SK-N-SH (cell line): ENCODE measurements at regions not wholly inside any gene's neighbourhood (a gene's known extent, or its start where the extent isn't known, plus 50 kb on each side); places are given as distances from the start of the nearest gene placed in this dataset.

ENCODE experiments used
- CTCF ChIA-PET: fragments of 300-600, 350-600 bp; formaldehyde crosslinking; extraction: SDS; loops from one replicate; lab custom pipeline; 2021; lab: Yijun Ruan, JAX
- POLR2A ChIA-PET: fragments of 350-600 bp; sonication (Branson Sonifier 250); formaldehyde crosslinking; extraction: SDS; loops from one replicate; lab custom pipeline; 2020; ENCODE audit warnings: antibody characterized with exemption, inconsistent platforms; lab: Yijun Ruan, JAX
- DNase-seq: peaks from one replicate; pipeline ENCODE4 v3.0.0; 2012
- H2AFZ ChIP-seq: fragments of 200-600 bp; sonication (generic); 2 replicates; pipeline ENCODE4 v1.8.1; 2016; ENCODE audit warnings: antibody characterized with exemption, mild to moderate bottlenecking, low read depth
- H3F3A ChIP-seq: fragments of 200-600 bp; sonication (generic); replicated peaks from 2 replicates; pipeline ENCODE3; 2016; ENCODE audit warnings: antibody characterized with exemption, mild to moderate bottlenecking; ENCODE audit not compliant: insufficient read depth
- H3K27ac ChIP-seq, 2 experiments: fragments of 200-500 bp in 1 of 2; fragments of 200-600 bp in 1 of 2; sonication (Bioruptor generic) in 1 of 2; sonication (generic), shearing (Covaris generic) in 1 of 2; 2 replicates each; pipeline versions ENCODE4 v1.5.1 to v1.6.1; 2014 to 2016; ENCODE audit warnings: low read depth in 2 of 2, inconsistent platforms in 1 of 2, low read length in 1 of 2, mild to moderate bottlenecking in 1 of 2, mixed read lengths in 1 of 2
- H3K27me3 ChIP-seq: fragments of 200-600 bp; sonication (generic), shearing (Covaris generic); 2 replicates; pipeline ENCODE4 v1.6.1; 2016; ENCODE audit warnings: mixed run types; ENCODE audit not compliant: insufficient read depth
- H3K36me3 ChIP-seq, 2 experiments: fragments of 200-500 bp in 1 of 2; fragments of 200-600 bp in 1 of 2; sonication (Bioruptor generic) in 1 of 2; sonication (generic) in 1 of 2; replicated peaks in 1 of 2; 2 replicates each; pipeline versions ENCODE3 to v1.5.1; 2014 to 2016; ENCODE audit warnings: low read length in 1 of 2, mild to moderate bottlenecking in 1 of 2; ENCODE audit not compliant: insufficient read depth in 2 of 2, control insufficient read depth in 1 of 2
- H3K4me1 ChIP-seq, 2 experiments: fragments of 200-500 bp in 1 of 2; fragments of 200-600 bp in 1 of 2; sonication (Bioruptor generic) in 1 of 2; sonication (generic), shearing (Covaris generic) in 1 of 2; 2 replicates each; pipeline versions ENCODE4 v1.5.1 to v1.6.1; 2014 to 2016; ENCODE audit warnings: low read depth in 1 of 2, low read length in 1 of 2, mixed run types in 1 of 2; ENCODE audit not compliant: insufficient read depth in 2 of 2, control insufficient read depth in 1 of 2
- H3K4me2 ChIP-seq: fragments of 200-600 bp; sonication (generic), shearing (Covaris generic); 2 replicates; pipeline ENCODE4 v1.6.1; 2017; ENCODE audit warnings: mixed run types
- H3K4me3 ChIP-seq, 2 experiments: fragments of 200-500 bp in 1 of 2; fragments of 200-600 bp in 1 of 2; sonication (Bioruptor generic) in 1 of 2; sonication (generic), shearing (Covaris generic) in 1 of 2; 2 replicates each; pipeline versions ENCODE4 v1.5.1 to v1.8.1; 2014 to 2016; ENCODE audit warnings: low read depth in 2 of 2, inconsistent platforms in 1 of 2, low read length in 1 of 2, mild to moderate bottlenecking in 1 of 2, mixed read lengths in 1 of 2, moderate library complexity in 1 of 2
- H3K79me2 ChIP-seq: fragments of 200-600 bp; sonication (generic); 2 replicates; pipeline ENCODE4 v1.8.1; 2017; ENCODE audit warnings: mild to moderate bottlenecking; ENCODE audit not compliant: insufficient read depth
- H3K9ac ChIP-seq: fragments of 200-600 bp; sonication (generic); 2 replicates; pipeline ENCODE4 v1.6.1; 2017; ENCODE audit warnings: mixed run types
- H3K9me2 ChIP-seq: fragments of 200-600 bp; sonication (generic); 2 replicates; pipeline ENCODE4 v1.6.1; 2017; ENCODE audit warnings: mixed run types
- H3K9me3 ChIP-seq: fragments of 200-600 bp; sonication (generic); 2 replicates; pipeline ENCODE4 v1.6.1; 2017; ENCODE audit warnings: mixed run types, mild to moderate bottlenecking, moderate library complexity
- H4K20me1 ChIP-seq: fragments of 200-600 bp; sonication (generic); 2 replicates; pipeline ENCODE4 v1.6.1; 2017; ENCODE audit warnings: mild to moderate bottlenecking, mixed run types; ENCODE audit not compliant: insufficient read depth
- EP300 ChIP-seq, 2 experiments: IDR thresholded peaks; 2 replicates each; pipeline versions ENCODE4 v1.4.0 to v1.6.1; 2012; ENCODE audit warnings: borderline replicate concordance in 1 of 2, low read depth in 1 of 2, low read length in 1 of 2
- FOSL2 ChIP-seq: IDR thresholded peaks from 2 replicates; pipeline ENCODE4 v1.4.0; 2012; ENCODE audit warnings: low read depth, mild to moderate bottlenecking, moderate library complexity, borderline replicate concordance
- FOXJ3 ChIP-seq: sonication (generic); formaldehyde crosslinking; IDR thresholded peaks from 2 replicates; pipeline ENCODE4 v1.5.1; 2020; ENCODE audit warnings: mild to moderate bottlenecking, missing genetic modification reagents
- FOXM1 ChIP-seq: IDR thresholded peaks from 2 replicates; pipeline ENCODE4 v1.4.0; 2012; ENCODE audit warnings: low read depth, mild to moderate bottlenecking
- GABPA ChIP-seq: IDR thresholded peaks from 2 replicates; pipeline ENCODE4 v1.4.0; 2012; ENCODE audit warnings: low read depth, mild to moderate bottlenecking
- GATA2 ChIP-seq: sonication (generic); formaldehyde crosslinking; IDR thresholded peaks from 2 replicates; pipeline ENCODE4 v1.5.0; 2020; ENCODE audit warnings: mild to moderate bottlenecking, missing genetic modification reagents
- MEF2A ChIP-seq: IDR thresholded peaks from 2 replicates; pipeline ENCODE4 v1.4.0; 2012; ENCODE audit warnings: low read depth, borderline replicate concordance
- MXI1 ChIP-seq: IDR thresholded peaks from 2 replicates; pipeline ENCODE4 v1.6.1; 2012; ENCODE audit warnings: mild to moderate bottlenecking, low read depth, low read length, improper control_type of control experiment
- NFIC ChIP-seq: IDR thresholded peaks from 2 replicates; pipeline ENCODE4 v1.4.0; 2012; ENCODE audit warnings: borderline replicate concordance
- NRF1 ChIP-seq: IDR thresholded peaks from 2 replicates; pipeline ENCODE4 v1.6.1; 2012; ENCODE audit warnings: low read depth, mild to moderate bottlenecking, low read length
- POLR2AphosphoS5 ChIP-seq: IDR thresholded peaks from 2 replicates; pipeline ENCODE4 v1.6.1; 2012; ENCODE audit warnings: low read depth, low read length
- RCOR1 ChIP-seq: fragments of 150-350 bp; IDR thresholded peaks from 2 replicates; pipeline ENCODE4 v1.6.1; 2017; ENCODE audit warnings: antibody characterized with exemption, low read length
- SIN3A ChIP-seq: IDR thresholded peaks from 2 replicates; pipeline ENCODE4 v1.6.1; 2012; ENCODE audit warnings: low read depth, mild to moderate bottlenecking, low read length, moderate library complexity, borderline replicate concordance
- SMC3 ChIP-seq: IDR thresholded peaks from 2 replicates; pipeline ENCODE4 v1.6.1; 2012; ENCODE audit warnings: low read depth, low read length, improper control_type of control experiment
- TCF12 ChIP-seq: IDR thresholded peaks from 2 replicates; pipeline ENCODE4 v1.4.0; 2012
- TEAD4 ChIP-seq: IDR thresholded peaks from 2 replicates; pipeline ENCODE4 v1.4.0; 2012; ENCODE audit warnings: mild to moderate bottlenecking, borderline replicate concordance; ENCODE audit not compliant: insufficient read depth
- WGBS: methylation state at CpG from one replicate; pipeline ENCODE4 v1.1.6; 2017; ENCODE audit warnings: low lambda C conversion rate; 5-methylcytosine and 5-hydroxymethylcytosine counted together
- TF ChIP-seq, protein P1 (sequence below): fragments of 150-350 bp; IDR thresholded peaks from 2 replicates; pipeline ENCODE4 v1.6.1; 2016; ENCODE audit warnings: mild to moderate bottlenecking, low read depth, low read length
- TF ChIP-seq, protein P2 (sequence below): fragments of 150-350 bp; IDR thresholded peaks from 2 replicates; pipeline ENCODE4 v1.6.1; 2017; ENCODE audit warnings: antibody characterized with exemption, low read length, low read depth, borderline replicate concordance
- TF ChIP-seq, protein P3 (sequence below): IDR thresholded peaks from 2 replicates; pipeline ENCODE4 v1.4.0; 2012; ENCODE audit warnings: low read depth, borderline replicate concordance
- TF ChIP-seq, protein P4 (sequence below): fragments of 200-600 bp; sonication (generic); IDR thresholded peaks from 2 replicates; pipeline ENCODE4 v1.6.1; 2017; ENCODE audit warnings: antibody characterized with exemption, mild to moderate bottlenecking, moderate library complexity

DNA sequence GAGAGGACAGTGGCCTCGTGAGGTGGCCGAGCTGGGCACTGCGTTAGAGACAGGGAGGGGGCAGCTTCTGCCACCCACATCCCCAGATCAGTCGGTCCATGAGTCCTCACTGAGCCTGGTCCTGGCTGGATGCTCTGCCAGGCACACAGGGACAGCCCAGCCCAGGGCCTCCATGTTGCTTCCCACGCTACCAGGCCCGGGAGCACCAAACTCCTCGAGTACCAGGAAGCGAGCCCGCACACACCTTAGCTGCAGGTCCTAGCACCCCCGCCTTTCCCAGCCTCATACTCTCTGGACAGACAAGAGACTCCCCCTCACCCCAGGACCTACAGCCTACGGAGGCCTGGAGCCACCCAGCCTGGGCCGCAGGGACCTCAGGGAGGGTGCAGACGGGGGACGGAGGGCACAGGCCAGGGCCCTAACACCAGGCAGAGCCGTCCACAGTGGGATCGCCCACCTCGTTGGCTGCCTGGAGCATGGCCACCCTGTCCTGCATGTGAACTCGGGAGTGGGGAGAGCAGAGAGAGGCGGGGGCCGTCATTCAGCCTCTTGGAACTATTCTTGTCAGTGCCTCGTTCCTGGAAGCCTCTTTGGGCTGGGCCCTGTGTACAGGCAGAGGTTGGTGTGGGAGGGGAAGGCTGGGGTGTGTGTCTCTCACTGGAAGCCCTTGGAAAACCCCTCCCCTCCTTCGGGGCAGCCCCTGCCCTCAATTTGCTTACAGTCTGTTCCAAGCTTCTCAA, 90.9 kb upstream of the RUNX3 start:
- no peaks in the 10 kb centered on the region for H3K9me3 ChIP-seq
- TF ChIP-seq TEAD4 (no peak), EP300 (IDR thresholded peaks at IDR 0.05; ENCODE audit: borderline replicate concordance in 1 of 2, low read depth in 1 of 2, low read length in 1 of 2) (no peak), FOSL2 (no peak), NFIC (no peak), GATA2 (CRISPR knock-in tag) (no peak), SMC3 (no peak), MXI1 (no peak), POLR2AphosphoS5 (no peak), MEF2A (no peak), TCF12 (no peak), FOXJ3 (CRISPR knock-in tag) (no peak), NRF1 (no peak), GABPA (no peak), RCOR1 (no peak), SIN3A (no peak), FOXM1 (no peak)
- TF ChIP-seq, protein P1, sequence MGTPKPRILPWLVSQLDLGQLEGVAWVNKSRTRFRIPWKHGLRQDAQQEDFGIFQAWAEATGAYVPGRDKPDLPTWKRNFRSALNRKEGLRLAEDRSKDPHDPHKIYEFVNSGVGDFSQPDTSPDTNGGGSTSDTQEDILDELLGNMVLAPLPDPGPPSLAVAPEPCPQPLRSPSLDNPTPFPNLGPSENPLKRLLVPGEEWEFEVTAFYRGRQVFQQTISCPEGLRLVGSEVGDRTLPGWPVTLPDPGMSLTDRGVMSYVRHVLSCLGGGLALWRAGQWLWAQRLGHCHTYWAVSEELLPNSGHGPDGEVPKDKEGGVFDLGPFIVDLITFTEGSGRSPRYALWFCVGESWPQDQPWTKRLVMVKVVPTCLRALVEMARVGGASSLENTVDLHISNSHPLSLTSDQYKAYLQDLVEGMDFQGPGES = no peak
- TF ChIP-seq, protein P2, sequence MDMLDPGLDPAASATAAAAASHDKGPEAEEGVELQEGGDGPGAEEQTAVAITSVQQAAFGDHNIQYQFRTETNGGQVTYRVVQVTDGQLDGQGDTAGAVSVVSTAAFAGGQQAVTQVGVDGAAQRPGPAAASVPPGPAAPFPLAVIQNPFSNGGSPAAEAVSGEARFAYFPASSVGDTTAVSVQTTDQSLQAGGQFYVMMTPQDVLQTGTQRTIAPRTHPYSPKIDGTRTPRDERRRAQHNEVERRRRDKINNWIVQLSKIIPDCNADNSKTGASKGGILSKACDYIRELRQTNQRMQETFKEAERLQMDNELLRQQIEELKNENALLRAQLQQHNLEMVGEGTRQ = no peak
- TF ChIP-seq, protein P3, sequence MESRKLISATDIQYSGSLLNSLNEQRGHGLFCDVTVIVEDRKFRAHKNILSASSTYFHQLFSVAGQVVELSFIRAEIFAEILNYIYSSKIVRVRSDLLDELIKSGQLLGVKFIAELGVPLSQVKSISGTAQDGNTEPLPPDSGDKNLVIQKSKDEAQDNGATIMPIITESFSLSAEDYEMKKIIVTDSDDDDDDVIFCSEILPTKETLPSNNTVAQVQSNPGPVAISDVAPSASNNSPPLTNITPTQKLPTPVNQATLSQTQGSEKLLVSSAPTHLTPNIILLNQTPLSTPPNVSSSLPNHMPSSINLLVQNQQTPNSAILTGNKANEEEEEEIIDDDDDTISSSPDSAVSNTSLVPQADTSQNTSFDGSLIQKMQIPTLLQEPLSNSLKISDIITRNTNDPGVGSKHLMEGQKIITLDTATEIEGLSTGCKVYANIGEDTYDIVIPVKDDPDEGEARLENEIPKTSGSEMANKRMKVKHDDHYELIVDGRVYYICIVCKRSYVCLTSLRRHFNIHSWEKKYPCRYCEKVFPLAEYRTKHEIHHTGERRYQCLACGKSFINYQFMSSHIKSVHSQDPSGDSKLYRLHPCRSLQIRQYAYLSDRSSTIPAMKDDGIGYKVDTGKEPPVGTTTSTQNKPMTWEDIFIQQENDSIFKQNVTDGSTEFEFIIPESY = no peak
- TF ChIP-seq, protein P4, sequence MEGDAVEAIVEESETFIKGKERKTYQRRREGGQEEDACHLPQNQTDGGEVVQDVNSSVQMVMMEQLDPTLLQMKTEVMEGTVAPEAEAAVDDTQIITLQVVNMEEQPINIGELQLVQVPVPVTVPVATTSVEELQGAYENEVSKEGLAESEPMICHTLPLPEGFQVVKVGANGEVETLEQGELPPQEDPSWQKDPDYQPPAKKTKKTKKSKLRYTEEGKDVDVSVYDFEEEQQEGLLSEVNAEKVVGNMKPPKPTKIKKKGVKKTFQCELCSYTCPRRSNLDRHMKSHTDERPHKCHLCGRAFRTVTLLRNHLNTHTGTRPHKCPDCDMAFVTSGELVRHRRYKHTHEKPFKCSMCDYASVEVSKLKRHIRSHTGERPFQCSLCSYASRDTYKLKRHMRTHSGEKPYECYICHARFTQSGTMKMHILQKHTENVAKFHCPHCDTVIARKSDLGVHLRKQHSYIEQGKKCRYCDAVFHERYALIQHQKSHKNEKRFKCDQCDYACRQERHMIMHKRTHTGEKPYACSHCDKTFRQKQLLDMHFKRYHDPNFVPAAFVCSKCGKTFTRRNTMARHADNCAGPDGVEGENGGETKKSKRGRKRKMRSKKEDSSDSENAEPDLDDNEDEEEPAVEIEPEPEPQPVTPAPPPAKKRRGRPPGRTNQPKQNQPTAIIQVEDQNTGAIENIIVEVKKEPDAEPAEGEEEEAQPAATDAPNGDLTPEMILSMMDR = no peak
- no peaks in the 10 kb centered on the region for H3K79me2 ChIP-seq
- no peak overlapping the region for H3K9ac ChIP-seq
- no peak overlapping the region for H2AFZ ChIP-seq
- H3K9me2 ChIP-seq = no peaks in the 10 kb centered on the region
- H3F3A ChIP-seq = no peaks in the 10 kb centered on the region
- POLR2A ChIA-PET = no interaction called here
- peaks cover 8 to 9% of the 10 kb centered on the region in 2 experiments; a peak in 3 of 4 replicates for H3K4me1 ChIP-seq
- H3K4me2 ChIP-seq = no peak overlapping the region
- no peaks in the 10 kb centered on the region for H3K36me3 ChIP-seq
- H3K27ac ChIP-seq = no peak overlapping the region; a peak in 1 of 4 replicates
- 80% methylated on average over 9 of the region's 22 CpGs for WGBS
- CTCF ChIA-PET = no interaction called here
- H3K4me3 ChIP-seq = no peak overlapping the region
- no peak for DNase-seq
- no peaks in the 10 kb centered on the region for H3K27me3 ChIP-seq
- H4K20me1 ChIP-seq = no peaks in the 10 kb centered on the region
